ENCODE measurements at regions not wholly inside any gene's neighbourhood (a gene's known extent, or its start where the extent isn't known, plus 50 kb on each side); places are given as distances from the start of the nearest gene placed in this dataset. TPM values are rescaled to one million over a fixed set of nuclear protein-coding genes. Genes with fewer than 3 reads are reported as not detected.

- FAIRE-seq (no peak), DNase-seq (ENCODE audit: low spot score in 2 of 2) (no peak)
Observed at GRCh38 chr18:22871809-22872525, 61.2 kb upstream of the RBBP8 start.

DNA sequence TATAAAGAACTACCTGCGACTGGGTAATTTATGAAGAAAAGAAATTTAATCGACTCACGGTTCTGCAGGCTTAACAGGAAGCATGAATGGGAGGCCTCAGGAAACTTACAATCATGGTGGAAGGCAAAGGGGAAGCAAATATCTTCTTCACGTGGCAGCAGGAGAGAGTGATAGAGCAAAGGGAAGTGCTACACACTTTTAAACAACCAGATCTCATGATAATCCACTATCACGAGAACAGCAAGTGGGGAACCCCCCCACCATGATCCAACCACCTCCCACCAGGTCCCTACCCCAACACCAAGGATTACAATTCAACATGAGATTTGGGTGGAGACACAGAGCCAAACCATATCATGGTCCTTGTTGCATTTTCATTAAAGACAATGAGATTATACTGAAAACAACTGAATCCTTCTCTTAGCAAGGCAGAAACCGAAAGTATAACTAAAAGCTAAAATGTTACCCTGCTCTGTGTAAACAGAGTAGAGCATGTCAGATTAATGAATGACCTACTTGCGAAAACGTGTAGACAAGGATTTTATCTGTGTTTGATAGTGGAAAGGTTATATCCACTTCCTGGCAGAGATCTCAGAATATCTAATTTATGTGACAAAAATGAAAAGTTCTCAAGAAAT, 60.1 kb upstream of the RBBP8 start:
- no peak for DNase-seq (ENCODE audit: low spot score in 2 of 2)
- FAIRE-seq: no peak

- FAIRE-seq: no peak
- DNase-seq (ENCODE audit: low spot score in 2 of 2): no peak
Observed at GRCh38 chr18:22879293-22879692, 53.8 kb upstream of the RBBP8 start.

- DNase-seq (ENCODE audit: low spot score in 2 of 2) (no peak), FAIRE-seq (no peak)
Observed at GRCh38 chr18:22882084-22882483, 51.0 kb upstream of the RBBP8 start.

DNA sequence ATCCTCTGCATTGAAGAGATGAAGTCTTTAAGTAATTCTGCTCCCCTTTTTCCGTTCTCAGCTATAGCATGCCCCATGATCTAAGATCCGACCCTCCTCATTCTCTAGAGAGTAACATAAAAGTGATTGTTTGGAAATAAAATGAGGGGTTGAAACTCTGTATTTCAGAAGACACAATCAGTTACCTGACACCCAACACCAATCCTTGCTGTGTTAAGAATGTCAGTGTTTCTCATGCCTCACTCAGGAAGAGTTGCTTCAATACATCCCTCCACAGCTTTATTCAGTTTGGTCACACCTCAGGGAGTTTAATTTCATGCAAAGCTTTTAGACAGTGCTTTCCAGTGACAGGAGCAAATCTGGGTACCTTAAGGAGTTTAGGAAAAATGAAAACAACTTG, 49.9 kb upstream of the RBBP8 start:
- FAIRE-seq (no peak), DNase-seq (ENCODE audit: low spot score in 2 of 2) (no peak)

Small RNA genes lying in the stretch of these regions (small RNA-seq; reads per million reads assigned to genes)
- gene RNU6-1032P: not detected

All from frontal cortex (tissue), 4 donors.